ENCODE measurements at regions not wholly inside any gene's neighbourhood (a gene's known extent, or its start where the extent isn't known, plus 50 kb on each side); places are given as distances from the start of the nearest gene placed in this dataset.

DNA sequence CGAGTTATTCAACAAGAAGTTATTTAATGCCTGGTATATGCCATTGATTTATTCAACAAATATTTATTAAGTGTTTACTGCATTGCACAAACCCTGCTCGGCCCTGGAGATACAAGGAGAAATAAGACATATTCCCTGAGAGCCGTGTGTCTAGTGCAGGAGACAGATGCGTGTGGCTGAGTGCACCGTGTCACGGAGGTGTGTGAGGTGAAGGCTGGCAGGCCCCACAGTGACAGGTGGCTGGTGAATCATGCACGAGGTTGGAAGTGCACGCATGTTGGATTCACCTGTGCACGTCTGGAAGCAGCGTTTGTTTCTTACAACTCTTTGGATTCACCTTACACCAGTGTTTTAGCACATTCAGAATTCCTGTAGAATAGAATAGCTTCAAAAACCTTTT is 136.6 kb upstream of the SHH start:
- H3K4me2 ChIP-seq, result no peak overlapping the region
- H3K36me3 ChIP-seq (replicated peaks; ENCODE audit: insufficient read depth, low read depth), result no peaks in the 10 kb centered on the region
- no peak for DNase-seq (ENCODE audit: low spot score)
- H3K9me3 ChIP-seq (ENCODE audit: low read depth), result no peaks in the 10 kb centered on the region
- H4K20me1 ChIP-seq (ENCODE audit: insufficient read depth, poor library complexity, severe bottlenecking), result no peaks in the 10 kb centered on the region
- H3K4me3 ChIP-seq, result no peak overlapping the region
- 93% methylated on average over 10 of the region's 10 CpGs for WGBS (ENCODE audit: low lambda C conversion rate, missing lambda C conversion rate)
- no peaks in the 10 kb centered on the region for H3K79me2 ChIP-seq
- H2AFZ ChIP-seq, result no peak overlapping the region
- H3K27ac ChIP-seq, result no peak overlapping the region
- peaks cover 21% of the 10 kb centered on the region for H3K4me1 ChIP-seq (ENCODE audit: insufficient read depth)
- TF ChIP-seq EZH2 (IDR thresholded peaks at IDR 0.05; ENCODE audit: borderline replicate concordance) (no peak), EZH2phosphoT487 (IDR thresholded peaks at IDR 0.05; ENCODE audit: low read depth, severe bottlenecking, unreplicated experiment) (no peak)
- TF ChIP-seq, protein P1, sequence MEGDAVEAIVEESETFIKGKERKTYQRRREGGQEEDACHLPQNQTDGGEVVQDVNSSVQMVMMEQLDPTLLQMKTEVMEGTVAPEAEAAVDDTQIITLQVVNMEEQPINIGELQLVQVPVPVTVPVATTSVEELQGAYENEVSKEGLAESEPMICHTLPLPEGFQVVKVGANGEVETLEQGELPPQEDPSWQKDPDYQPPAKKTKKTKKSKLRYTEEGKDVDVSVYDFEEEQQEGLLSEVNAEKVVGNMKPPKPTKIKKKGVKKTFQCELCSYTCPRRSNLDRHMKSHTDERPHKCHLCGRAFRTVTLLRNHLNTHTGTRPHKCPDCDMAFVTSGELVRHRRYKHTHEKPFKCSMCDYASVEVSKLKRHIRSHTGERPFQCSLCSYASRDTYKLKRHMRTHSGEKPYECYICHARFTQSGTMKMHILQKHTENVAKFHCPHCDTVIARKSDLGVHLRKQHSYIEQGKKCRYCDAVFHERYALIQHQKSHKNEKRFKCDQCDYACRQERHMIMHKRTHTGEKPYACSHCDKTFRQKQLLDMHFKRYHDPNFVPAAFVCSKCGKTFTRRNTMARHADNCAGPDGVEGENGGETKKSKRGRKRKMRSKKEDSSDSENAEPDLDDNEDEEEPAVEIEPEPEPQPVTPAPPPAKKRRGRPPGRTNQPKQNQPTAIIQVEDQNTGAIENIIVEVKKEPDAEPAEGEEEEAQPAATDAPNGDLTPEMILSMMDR (IDR thresholded peaks at IDR 0.05; ENCODE audit: poor library complexity), result no peak
- H3K27me3 ChIP-seq, result no peaks in the 10 kb centered on the region
- H3K9me2 ChIP-seq (replicated peaks; ENCODE audit: insufficient read depth), result no peaks in the 10 kb centered on the region

DNA sequence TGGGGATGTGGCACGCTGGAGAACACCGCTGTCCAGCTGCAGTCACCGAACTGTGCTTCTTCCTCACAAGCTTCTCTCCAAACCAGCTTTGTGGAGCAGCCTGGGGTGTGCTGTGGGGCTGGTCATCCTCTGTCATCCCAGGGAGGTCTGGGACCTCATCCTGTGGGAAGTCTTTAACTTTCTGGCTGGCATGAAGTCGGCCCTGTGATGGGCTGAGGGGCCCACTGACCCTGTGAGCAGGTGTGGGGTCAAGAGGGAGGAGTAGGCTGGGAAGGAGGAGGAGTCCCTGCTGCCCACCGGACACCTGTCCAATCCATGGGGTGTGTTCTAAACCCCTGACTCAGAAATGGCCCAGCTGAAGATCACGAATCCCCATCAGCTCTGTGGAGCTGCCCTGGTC is 136.2 kb upstream of the SHH start:
- no peak for DNase-seq (ENCODE audit: low spot score)
- TF ChIP-seq EZH2 (IDR thresholded peaks at IDR 0.05; ENCODE audit: borderline replicate concordance), result no peak
- no peak for TF ChIP-seq EZH2phosphoT487 (IDR thresholded peaks at IDR 0.05; ENCODE audit: low read depth, severe bottlenecking, unreplicated experiment)
- TF ChIP-seq, protein P1 (IDR thresholded peaks at IDR 0.05; ENCODE audit: poor library complexity), result no peak
- Histone ChIP-seq H2AFZ (no peak overlapping the region), H3K79me2 (no peaks in the 10 kb centered on the region), H3K36me3 (replicated peaks; ENCODE audit: insufficient read depth, low read depth) (no peaks in the 10 kb centered on the region), H3K4me2 (no peak overlapping the region), H3K9me3 (ENCODE audit: low read depth) (no peaks in the 10 kb centered on the region), H3K27ac (no peak overlapping the region), H3K4me3 (no peak overlapping the region), H4K20me1 (ENCODE audit: insufficient read depth, poor library complexity, severe bottlenecking) (no peaks in the 10 kb centered on the region), H3K4me1 (ENCODE audit: insufficient read depth) (peaks cover 17% of the 10 kb centered on the region), H3K9me2 (replicated peaks; ENCODE audit: insufficient read depth) (no peaks in the 10 kb centered on the region), H3K27me3 (no peaks in the 10 kb centered on the region)
- 87% methylated on average over 6 of the region's 6 CpGs for WGBS (ENCODE audit: low lambda C conversion rate, missing lambda C conversion rate)

DNA sequence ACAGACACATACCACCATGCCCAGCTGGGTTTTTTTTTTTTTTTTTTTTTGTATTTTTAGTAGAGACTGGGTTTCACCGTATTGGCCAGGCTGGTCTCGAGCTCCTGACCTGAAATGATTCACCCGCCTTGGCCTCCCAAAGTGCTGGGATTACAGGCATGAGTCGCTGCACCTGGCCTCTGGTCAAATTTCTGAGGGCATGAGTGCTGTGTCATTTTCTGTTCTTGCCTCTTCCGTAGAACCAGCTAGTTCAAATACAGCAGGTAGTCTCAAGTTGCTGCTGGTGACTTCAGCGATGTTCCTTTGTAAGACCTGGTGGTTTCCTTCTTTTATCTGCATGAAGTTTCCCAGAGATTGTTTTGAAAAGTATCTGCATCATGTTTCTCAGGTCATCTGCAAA is 134.8 kb upstream of the SHH start:
- Histone ChIP-seq H3K4me2 (no peak overlapping the region), H3K9me3 (ENCODE audit: low read depth) (no peaks in the 10 kb centered on the region)
- WGBS (ENCODE audit: low lambda C conversion rate, missing lambda C conversion rate), result 74% methylated on average over 6 of the region's 6 CpGs

More for the DNA sequence above, 134.8 kb upstream of the SHH start:
- H3K79me2 ChIP-seq, result no peaks in the 10 kb centered on the region
- no peaks in the 10 kb centered on the region for H3K9me2 ChIP-seq (replicated peaks; ENCODE audit: insufficient read depth)
- TF ChIP-seq EZH2phosphoT487 (IDR thresholded peaks at IDR 0.05; ENCODE audit: low read depth, severe bottlenecking, unreplicated experiment), result no peak
- no peak for TF ChIP-seq EZH2 (IDR thresholded peaks at IDR 0.05; ENCODE audit: borderline replicate concordance)
- TF ChIP-seq, protein P1 (IDR thresholded peaks at IDR 0.05; ENCODE audit: poor library complexity), result no peak
- no peak for DNase-seq (ENCODE audit: low spot score)
- no peak overlapping the region for H3K4me3 ChIP-seq
- H3K27ac ChIP-seq, result no peak overlapping the region
- no peaks in the 10 kb centered on the region for H3K27me3 ChIP-seq
- H3K4me1 ChIP-seq (ENCODE audit: insufficient read depth), result peaks cover 9% of the 10 kb centered on the region
- no peak overlapping the region for H2AFZ ChIP-seq
- H3K36me3 ChIP-seq (replicated peaks; ENCODE audit: insufficient read depth, low read depth), result no peaks in the 10 kb centered on the region
- no peaks in the 10 kb centered on the region for H4K20me1 ChIP-seq (ENCODE audit: insufficient read depth, poor library complexity, severe bottlenecking)

Data from hepatocyte (in vitro differentiated cells).